ENCODE measurements at regions not wholly inside any gene's neighbourhood (a gene's known extent, or its start where the extent isn't known, plus 50 kb on each side); places are given as distances from the start of the nearest gene placed in this dataset.

DNA sequence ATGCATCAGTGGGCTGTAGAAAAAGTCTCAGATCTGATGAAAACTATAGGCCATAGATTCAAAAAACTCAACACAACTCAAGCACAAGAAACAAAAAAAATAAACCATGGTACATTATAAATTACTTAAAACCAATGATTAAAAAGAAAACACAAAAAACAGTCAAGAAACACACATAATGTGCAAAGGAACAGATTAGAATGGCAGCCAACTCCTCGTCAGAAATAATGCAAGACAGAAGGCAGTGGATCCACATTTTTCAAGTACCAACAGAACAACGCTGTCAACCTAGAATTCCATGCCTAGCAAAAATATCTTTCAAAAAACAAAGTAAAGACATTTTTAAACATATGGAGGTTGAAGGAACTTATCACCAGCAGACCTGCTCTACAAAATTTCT is 69.7 kb downstream of the PSMB1 start:
- H3K4me3 ChIP-seq (ENCODE audit: low read depth in 1 of 2, low read length in 2 of 2) = no peak overlapping the region
- no peaks in the 10 kb centered on the region for H3K36me3 ChIP-seq (ENCODE audit: control insufficient read depth in 1 of 2, insufficient read depth in 2 of 2, low read length in 2 of 2)
- H3K4me1 ChIP-seq (ENCODE audit: control insufficient read depth in 1 of 2, insufficient read depth in 2 of 2, low read length in 2 of 2) = no peaks in the 10 kb centered on the region
- no peak overlapping the region for H3K27ac ChIP-seq (ENCODE audit: low read length)
- no peaks in the 10 kb centered on the region for H3K27me3 ChIP-seq (ENCODE audit: low read depth, low read length)
- no peaks in the 10 kb centered on the region for H3K9me3 ChIP-seq (ENCODE audit: control insufficient read depth in 1 of 2, low read length in 2 of 2)

GRCh38 chr6:170480050-170480692 is 72.9 kb downstream of the PSMB1 start:
- H3K36me3 ChIP-seq (ENCODE audit: control insufficient read depth in 1 of 2, insufficient read depth in 2 of 2, low read length in 2 of 2) = no peaks in the 10 kb centered on the region
- H3K27me3 ChIP-seq (ENCODE audit: low read depth, low read length) = no peaks in the 10 kb centered on the region
- H3K4me3 ChIP-seq (ENCODE audit: low read depth in 1 of 2, low read length in 2 of 2) = no peak overlapping the region
- no peak overlapping the region for H3K27ac ChIP-seq (ENCODE audit: low read length)
- H3K9me3 ChIP-seq (ENCODE audit: control insufficient read depth in 1 of 2, low read length in 2 of 2) = no peaks in the 10 kb centered on the region
- no peaks in the 10 kb centered on the region for H3K4me1 ChIP-seq (ENCODE audit: control insufficient read depth in 1 of 2, insufficient read depth in 2 of 2, low read length in 2 of 2)

GRCh38 chr6:170476360-170476759 is 76.7 kb downstream of the PSMB1 start:
- no peaks in the 10 kb centered on the region for H3K4me1 ChIP-seq (ENCODE audit: control insufficient read depth in 1 of 2, insufficient read depth in 2 of 2, low read length in 2 of 2)
- H3K4me3 ChIP-seq (ENCODE audit: low read depth in 1 of 2, low read length in 2 of 2) = no peak overlapping the region
- H3K36me3 ChIP-seq (ENCODE audit: control insufficient read depth in 1 of 2, insufficient read depth in 2 of 2, low read length in 2 of 2) = no peaks in the 10 kb centered on the region
- H3K27ac ChIP-seq (ENCODE audit: low read length) = no peak overlapping the region
- H3K9me3 ChIP-seq (ENCODE audit: control insufficient read depth in 1 of 2, low read length in 2 of 2) = no peaks in the 10 kb centered on the region
- H3K27me3 ChIP-seq (ENCODE audit: low read depth, low read length) = no peaks in the 10 kb centered on the region

- H3K4me1 ChIP-seq (ENCODE audit: control insufficient read depth in 1 of 2, insufficient read depth in 2 of 2, low read length in 2 of 2) = no peaks in the 10 kb centered on the region
- no peaks in the 10 kb centered on the region for H3K36me3 ChIP-seq (ENCODE audit: control insufficient read depth in 1 of 2, insufficient read depth in 2 of 2, low read length in 2 of 2)
- no peak overlapping the region for H3K4me3 ChIP-seq (ENCODE audit: low read depth in 1 of 2, low read length in 2 of 2)
- H3K27ac ChIP-seq (ENCODE audit: low read length) = no peak overlapping the region
- no peaks in the 10 kb centered on the region for H3K27me3 ChIP-seq (ENCODE audit: low read depth, low read length)
- no peaks in the 10 kb centered on the region for H3K9me3 ChIP-seq (ENCODE audit: control insufficient read depth in 1 of 2, low read length in 2 of 2)
These were observed 78.0 kb downstream of the PSMB1 start for GRCh38 chr6:170475118-170475517.

DNA sequence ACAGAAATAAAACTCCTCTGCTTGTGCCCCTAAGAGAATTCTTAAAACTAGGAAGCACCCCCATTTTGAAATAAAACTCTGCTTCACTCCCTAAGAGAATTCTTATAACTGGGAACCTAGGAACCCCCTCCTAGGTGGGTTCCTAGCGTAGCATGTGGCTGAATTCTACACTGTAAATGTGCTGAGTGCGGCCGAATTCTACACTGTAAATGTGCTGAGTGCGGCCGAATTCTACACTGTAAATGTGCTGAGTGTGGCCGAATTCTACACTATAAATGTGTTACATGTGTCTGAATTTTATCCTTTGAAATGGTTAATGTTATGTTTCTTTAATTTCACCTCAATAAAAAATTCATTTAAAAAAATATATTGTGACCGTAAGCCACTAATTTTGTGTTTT is 79.3 kb downstream of the PSMB1 start:
- Histone ChIP-seq H3K4me3 (ENCODE audit: low read depth in 1 of 2, low read length in 2 of 2) (no peak overlapping the region), H3K27me3 (ENCODE audit: low read depth, low read length) (no peaks in the 10 kb centered on the region), H3K4me1 (ENCODE audit: control insufficient read depth in 1 of 2, insufficient read depth in 2 of 2, low read length in 2 of 2) (no peaks in the 10 kb centered on the region), H3K9me3 (ENCODE audit: control insufficient read depth in 1 of 2, low read length in 2 of 2) (no peaks in the 10 kb centered on the region), H3K27ac (ENCODE audit: low read length) (no peak overlapping the region), H3K36me3 (ENCODE audit: control insufficient read depth in 1 of 2, insufficient read depth in 2 of 2, low read length in 2 of 2) (no peaks in the 10 kb centered on the region)

DNA sequence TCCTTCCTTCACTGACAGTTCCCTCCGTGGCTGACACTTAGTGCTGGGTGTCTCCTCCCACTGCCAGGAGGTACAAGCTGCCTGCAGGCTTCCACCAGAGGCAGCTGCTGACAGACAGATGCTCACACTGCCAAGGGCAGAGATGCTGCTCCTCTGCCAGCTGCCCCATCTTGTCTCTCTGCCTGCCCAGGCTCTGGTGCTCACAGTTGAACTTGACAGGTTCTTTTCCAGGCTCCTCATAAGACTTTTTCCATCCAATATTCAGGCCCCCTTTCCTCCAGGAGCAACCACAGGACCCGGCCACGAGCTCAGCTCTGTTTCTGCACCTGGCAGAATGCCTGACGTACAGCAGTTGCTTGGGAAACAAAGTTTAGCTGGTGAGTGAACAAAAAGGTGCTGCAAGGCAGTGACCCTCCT is 79.8 kb downstream of the PSMB1 start:
- Histone ChIP-seq H3K4me1 (ENCODE audit: control insufficient read depth in 1 of 2, insufficient read depth in 2 of 2, low read length in 2 of 2) (no peaks in the 10 kb centered on the region), H3K9me3 (ENCODE audit: control insufficient read depth in 1 of 2, low read length in 2 of 2) (no peaks in the 10 kb centered on the region), H3K4me3 (ENCODE audit: low read depth in 1 of 2, low read length in 2 of 2) (no peak overlapping the region), H3K36me3 (ENCODE audit: control insufficient read depth in 1 of 2, insufficient read depth in 2 of 2, low read length in 2 of 2) (no peaks in the 10 kb centered on the region), H3K27me3 (ENCODE audit: low read depth, low read length) (no peaks in the 10 kb centered on the region), H3K27ac (ENCODE audit: low read length) (no peak overlapping the region)

- Histone ChIP-seq H3K4me3 (ENCODE audit: low read depth in 1 of 2, low read length in 2 of 2) (no peak overlapping the region), H3K36me3 (ENCODE audit: control insufficient read depth in 1 of 2, insufficient read depth in 2 of 2, low read length in 2 of 2) (no peaks in the 10 kb centered on the region), H3K27me3 (ENCODE audit: low read depth, low read length) (no peaks in the 10 kb centered on the region), H3K9me3 (ENCODE audit: control insufficient read depth in 1 of 2, low read length in 2 of 2) (no peaks in the 10 kb centered on the region), H3K27ac (ENCODE audit: low read length) (no peak overlapping the region), H3K4me1 (ENCODE audit: control insufficient read depth in 1 of 2, insufficient read depth in 2 of 2, low read length in 2 of 2) (no peaks in the 10 kb centered on the region)
These were observed 81.6 kb downstream of the PSMB1 start for GRCh38 chr6:170471491-170471890.

GRCh38 chr6:170470734-170471133 is 82.4 kb downstream of the PSMB1 start:
- Histone ChIP-seq H3K36me3 (ENCODE audit: control insufficient read depth in 1 of 2, insufficient read depth in 2 of 2, low read length in 2 of 2) (no peaks in the 10 kb centered on the region), H3K27me3 (ENCODE audit: low read depth, low read length) (no peaks in the 10 kb centered on the region), H3K9me3 (ENCODE audit: control insufficient read depth in 1 of 2, low read length in 2 of 2) (no peaks in the 10 kb centered on the region), H3K4me1 (ENCODE audit: control insufficient read depth in 1 of 2, insufficient read depth in 2 of 2, low read length in 2 of 2) (no peaks in the 10 kb centered on the region), H3K27ac (ENCODE audit: low read length) (no peak overlapping the region), H3K4me3 (ENCODE audit: low read depth in 1 of 2, low read length in 2 of 2) (no peak overlapping the region)

DNA sequence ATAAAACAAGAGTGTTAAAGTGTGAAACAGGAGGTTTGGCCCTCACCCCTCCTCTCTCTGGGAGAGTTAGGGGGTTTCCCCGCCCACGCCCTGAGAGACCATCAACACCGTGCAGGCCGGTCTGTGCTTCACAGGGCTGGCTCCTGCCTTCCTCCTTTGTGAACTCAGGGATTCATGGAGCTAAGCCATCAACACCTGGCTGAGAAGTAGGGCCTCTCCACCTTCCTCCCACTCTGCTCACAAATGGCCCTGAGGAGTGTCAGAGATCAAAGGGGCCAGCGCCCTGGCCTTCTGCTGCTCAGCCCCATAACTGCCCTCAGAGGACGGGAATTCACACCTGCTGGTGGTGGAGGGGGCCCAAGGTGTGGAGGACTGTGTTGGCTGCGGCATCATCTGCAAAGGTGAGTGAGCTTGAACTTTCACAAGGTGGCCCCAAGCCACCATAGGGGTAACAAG is 88.6 kb downstream of the PSMB1 start:
- H3K27me3 ChIP-seq (ENCODE audit: low read depth, low read length) = no peaks in the 10 kb centered on the region
- H3K4me1 ChIP-seq (ENCODE audit: control insufficient read depth in 1 of 2, insufficient read depth in 2 of 2, low read length in 2 of 2) = peaks cover 0 to 4% of the 10 kb centered on the region in 2 donors
- no peak overlapping the region for H3K27ac ChIP-seq (ENCODE audit: low read length)
- no peaks in the 10 kb centered on the region for H3K9me3 ChIP-seq (ENCODE audit: control insufficient read depth in 1 of 2, low read length in 2 of 2)
- no peaks in the 10 kb centered on the region for H3K36me3 ChIP-seq (ENCODE audit: control insufficient read depth in 1 of 2, insufficient read depth in 2 of 2, low read length in 2 of 2)
- no peak overlapping the region for H3K4me3 ChIP-seq (ENCODE audit: low read depth in 1 of 2, low read length in 2 of 2)

DNA sequence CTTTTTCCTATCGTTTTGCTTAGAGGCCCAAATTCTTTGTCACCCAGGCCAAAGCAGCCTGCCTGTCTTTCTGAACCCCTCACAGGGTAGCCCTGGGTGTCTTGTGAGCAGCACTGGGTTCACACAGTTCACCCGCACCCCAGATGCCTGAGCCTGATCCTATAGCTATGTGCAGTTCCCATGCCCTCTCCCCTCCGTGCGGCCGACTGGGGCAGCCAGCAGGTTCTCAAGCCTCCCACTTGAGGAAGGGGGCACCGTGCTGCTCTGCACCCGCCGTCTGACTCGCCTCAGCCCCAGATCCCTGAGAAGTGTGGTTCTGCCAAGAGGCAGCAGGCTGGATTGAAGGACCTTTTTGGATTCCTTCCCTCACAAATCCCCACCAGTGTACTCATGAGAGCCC is 89.0 kb downstream of the PSMB1 start:
- Histone ChIP-seq H3K4me3 (ENCODE audit: low read depth in 1 of 2, low read length in 2 of 2) (no peak overlapping the region), H3K27ac (ENCODE audit: low read length) (no peak overlapping the region), H3K4me1 (ENCODE audit: control insufficient read depth in 1 of 2, insufficient read depth in 2 of 2, low read length in 2 of 2) (peaks cover 0 to 4% of the 10 kb centered on the region in 2 donors), H3K9me3 (ENCODE audit: control insufficient read depth in 1 of 2, low read length in 2 of 2) (no peaks in the 10 kb centered on the region), H3K27me3 (ENCODE audit: low read depth, low read length) (no peaks in the 10 kb centered on the region), H3K36me3 (ENCODE audit: control insufficient read depth in 1 of 2, insufficient read depth in 2 of 2, low read length in 2 of 2) (no peaks in the 10 kb centered on the region)

GRCh38 chr6:170463101-170463721 is 89.9 kb downstream of the PSMB1 start:
- Histone ChIP-seq H3K27me3 (ENCODE audit: low read depth, low read length) (no peaks in the 10 kb centered on the region), H3K27ac (ENCODE audit: low read length) (no peak overlapping the region), H3K4me3 (ENCODE audit: low read depth in 1 of 2, low read length in 2 of 2) (no peak overlapping the region), H3K36me3 (ENCODE audit: control insufficient read depth in 1 of 2, insufficient read depth in 2 of 2, low read length in 2 of 2) (no peaks in the 10 kb centered on the region), H3K4me1 (ENCODE audit: control insufficient read depth in 1 of 2, insufficient read depth in 2 of 2, low read length in 2 of 2) (peaks cover 0 to 4% of the 10 kb centered on the region in 2 donors), H3K9me3 (ENCODE audit: control insufficient read depth in 1 of 2, low read length in 2 of 2) (no peaks in the 10 kb centered on the region)

Data from muscle layer of duodenum (tissue), 2 donors.